LNCaP clone FGC (cell line): ENCODE measurements at regions not wholly inside any gene's neighbourhood (a gene's known extent, or its start where the extent isn't known, plus 50 kb on each side); places are given as distances from the start of the nearest gene placed in this dataset.

ENCODE experiments used
- DNase-seq: peaks from one replicate; pipeline ENCODE4 v3.0.0-alpha.2; 2011; ENCODE audit warnings: low read depth
- H3K4me3 ChIP-seq: 2 replicates; pipeline ENCODE4 v1.5.1; 2011; ENCODE audit warnings: mild to moderate bottlenecking, low read depth, low read length, control low read depth
- TF ChIP-seq, protein P1 (sequence below): IDR thresholded peaks from 2 replicates; pipeline ENCODE4 v1.5.1; 2012; ENCODE audit warnings: mild to moderate bottlenecking; ENCODE audit not compliant: control insufficient read depth, insufficient read depth; ENCODE audit errors: extremely low read depth

GRCh38 chr6:54681267-54681666 is 165.3 kb upstream of the FAM83B start:
- DNase-seq = no peak
- TF ChIP-seq, protein P1, sequence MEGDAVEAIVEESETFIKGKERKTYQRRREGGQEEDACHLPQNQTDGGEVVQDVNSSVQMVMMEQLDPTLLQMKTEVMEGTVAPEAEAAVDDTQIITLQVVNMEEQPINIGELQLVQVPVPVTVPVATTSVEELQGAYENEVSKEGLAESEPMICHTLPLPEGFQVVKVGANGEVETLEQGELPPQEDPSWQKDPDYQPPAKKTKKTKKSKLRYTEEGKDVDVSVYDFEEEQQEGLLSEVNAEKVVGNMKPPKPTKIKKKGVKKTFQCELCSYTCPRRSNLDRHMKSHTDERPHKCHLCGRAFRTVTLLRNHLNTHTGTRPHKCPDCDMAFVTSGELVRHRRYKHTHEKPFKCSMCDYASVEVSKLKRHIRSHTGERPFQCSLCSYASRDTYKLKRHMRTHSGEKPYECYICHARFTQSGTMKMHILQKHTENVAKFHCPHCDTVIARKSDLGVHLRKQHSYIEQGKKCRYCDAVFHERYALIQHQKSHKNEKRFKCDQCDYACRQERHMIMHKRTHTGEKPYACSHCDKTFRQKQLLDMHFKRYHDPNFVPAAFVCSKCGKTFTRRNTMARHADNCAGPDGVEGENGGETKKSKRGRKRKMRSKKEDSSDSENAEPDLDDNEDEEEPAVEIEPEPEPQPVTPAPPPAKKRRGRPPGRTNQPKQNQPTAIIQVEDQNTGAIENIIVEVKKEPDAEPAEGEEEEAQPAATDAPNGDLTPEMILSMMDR = no peak
- H3K4me3 ChIP-seq = no peak overlapping the region

- DNase-seq = no peak
- no peak overlapping the region for H3K4me3 ChIP-seq
- TF ChIP-seq, protein P1 = no peak
Observed at GRCh38 chr6:54681987-54682386, 164.6 kb upstream of the FAM83B start.

DNA sequence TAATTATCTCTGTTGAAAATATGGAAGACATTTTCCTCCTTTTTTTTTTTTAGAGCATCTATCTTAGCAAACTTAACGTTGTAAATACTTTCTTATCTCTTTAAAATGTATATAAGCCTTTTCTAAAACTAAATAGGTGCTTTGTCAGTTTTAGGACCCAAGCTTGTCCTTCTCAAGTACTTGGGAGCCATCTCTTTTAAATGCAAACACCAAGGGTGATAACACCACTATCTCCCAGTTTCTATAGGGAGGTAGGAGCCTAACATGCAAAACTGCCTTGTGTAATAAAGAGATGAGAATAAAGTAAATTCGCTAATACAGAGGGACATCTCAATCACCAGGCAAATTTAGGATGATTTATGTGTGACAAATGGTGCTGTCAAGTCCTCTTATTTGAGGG is 157.0 kb upstream of the FAM83B start:
- no peak overlapping the region for H3K4me3 ChIP-seq
- no peak for DNase-seq
- TF ChIP-seq, protein P1 = no peak

DNA sequence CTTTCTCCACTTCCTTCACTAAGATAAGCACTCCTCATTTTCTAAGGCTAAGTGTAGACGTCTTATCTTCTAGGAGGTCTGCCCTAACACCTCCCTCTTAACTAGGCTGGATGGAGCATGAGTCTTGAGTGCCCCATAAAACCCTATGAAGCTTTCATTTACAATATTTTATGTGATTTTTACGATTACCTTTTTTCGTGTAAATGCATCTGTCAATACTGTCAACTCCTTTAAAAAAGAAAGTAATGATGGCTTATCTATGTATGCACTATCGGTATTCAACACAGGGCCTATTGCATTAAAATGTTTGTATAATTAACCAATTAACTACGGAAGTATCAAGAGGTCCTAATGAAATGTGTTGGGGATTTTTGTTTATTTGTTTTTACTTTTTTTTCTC is 156.0 kb upstream of the FAM83B start:
- DNase-seq = no peak
- H3K4me3 ChIP-seq = no peak overlapping the region
- TF ChIP-seq, protein P1 = no peak

- TF ChIP-seq, protein P1 = no peak
- H3K4me3 ChIP-seq = no peak overlapping the region
- DNase-seq = no peak
Observed at GRCh38 chr6:54694928-54695532, 151.5 kb upstream of the FAM83B start.

DNA sequence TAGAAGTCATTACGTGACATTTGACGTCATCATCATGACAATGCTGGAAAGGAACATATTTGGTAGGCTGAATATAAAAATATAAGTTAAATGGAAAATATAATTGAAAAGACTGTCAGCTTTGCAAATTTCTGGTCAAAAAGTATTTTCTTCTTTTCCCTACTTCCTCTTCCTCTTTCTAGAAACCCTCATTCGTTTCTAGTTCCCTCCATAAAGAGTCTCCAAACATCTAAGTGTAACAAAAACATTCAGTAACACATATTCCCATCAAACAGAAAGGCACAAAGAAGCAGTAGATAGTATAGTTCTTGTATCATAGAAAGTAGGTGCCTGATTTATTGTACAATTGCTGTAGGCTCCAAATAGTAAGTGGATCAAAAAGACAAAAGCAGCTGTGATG is 150.8 kb upstream of the FAM83B start:
- H3K4me3 ChIP-seq = no peak overlapping the region
- TF ChIP-seq, protein P1 = no peak
- DNase-seq = no peak

GRCh38 chr6:54697424-54697823 is 149.1 kb upstream of the FAM83B start:
- TF ChIP-seq, protein P1 = peak; percentile 31
- no peak for DNase-seq
- no peak overlapping the region for H3K4me3 ChIP-seq
